Body of pancreas (tissue), 4 donors: ENCODE measurements at regions not wholly inside any gene's neighbourhood (a gene's known extent, or its start where the extent isn't known, plus 50 kb on each side); places are given as distances from the start of the nearest gene placed in this dataset.

Source experiments
- POLR2A ChIP-seq, 3 donors: fragments of 450-650 bp; IDR thresholded peaks; one replicate each; pipeline ENCODE4 v1.6.1; 2016; ENCODE audit warnings: antibody characterized with exemption in 3 of 3, mild to moderate bottlenecking in 2 of 3
- TF ChIP-seq, protein P1 (sequence below), 7 experiments: fragments of 450-650 bp in 4 of 7; fragments of 200-600 bp in 3 of 7; sonication (generic) in 3 of 7; IDR thresholded peaks; one replicate each; pipeline ENCODE4 v1.5.1; 2016 to 2019; ENCODE audit warnings: antibody characterized with exemption in 7 of 7

DNA sequence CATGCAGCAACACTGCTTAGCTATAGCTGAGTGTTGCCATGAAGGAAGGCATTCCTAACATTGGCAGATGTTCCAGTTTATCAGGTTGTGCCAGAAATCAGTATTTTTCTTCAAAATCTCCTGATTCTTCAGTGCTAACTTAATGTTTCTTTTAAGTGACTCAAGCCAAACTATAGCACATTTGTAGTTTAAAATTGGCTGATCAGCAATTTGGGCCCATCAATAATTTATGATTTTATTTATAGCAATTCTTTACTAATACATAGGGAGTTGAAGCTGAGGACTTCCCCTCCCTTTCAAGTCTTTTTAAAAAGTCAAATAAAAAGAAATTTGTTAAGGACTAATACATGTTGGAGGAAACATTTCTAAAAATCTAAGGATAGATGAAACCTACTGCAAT is 383.8 kb upstream of the KHDRBS2 start:
- TF ChIP-seq, protein P1, sequence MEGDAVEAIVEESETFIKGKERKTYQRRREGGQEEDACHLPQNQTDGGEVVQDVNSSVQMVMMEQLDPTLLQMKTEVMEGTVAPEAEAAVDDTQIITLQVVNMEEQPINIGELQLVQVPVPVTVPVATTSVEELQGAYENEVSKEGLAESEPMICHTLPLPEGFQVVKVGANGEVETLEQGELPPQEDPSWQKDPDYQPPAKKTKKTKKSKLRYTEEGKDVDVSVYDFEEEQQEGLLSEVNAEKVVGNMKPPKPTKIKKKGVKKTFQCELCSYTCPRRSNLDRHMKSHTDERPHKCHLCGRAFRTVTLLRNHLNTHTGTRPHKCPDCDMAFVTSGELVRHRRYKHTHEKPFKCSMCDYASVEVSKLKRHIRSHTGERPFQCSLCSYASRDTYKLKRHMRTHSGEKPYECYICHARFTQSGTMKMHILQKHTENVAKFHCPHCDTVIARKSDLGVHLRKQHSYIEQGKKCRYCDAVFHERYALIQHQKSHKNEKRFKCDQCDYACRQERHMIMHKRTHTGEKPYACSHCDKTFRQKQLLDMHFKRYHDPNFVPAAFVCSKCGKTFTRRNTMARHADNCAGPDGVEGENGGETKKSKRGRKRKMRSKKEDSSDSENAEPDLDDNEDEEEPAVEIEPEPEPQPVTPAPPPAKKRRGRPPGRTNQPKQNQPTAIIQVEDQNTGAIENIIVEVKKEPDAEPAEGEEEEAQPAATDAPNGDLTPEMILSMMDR (IDR thresholded peaks at IDR 0.05), result no peak
- TF ChIP-seq POLR2A (IDR thresholded peaks at IDR 0.05), result no peak
